Hepatic stellate cell (primary cell): ENCODE measurements at regions not wholly inside any gene's neighbourhood (a gene's known extent, or its start where the extent isn't known, plus 50 kb on each side); places are given as distances from the start of the nearest gene placed in this dataset.
"Not testable (repeated sequence)": the region's sequence is repeated elsewhere in the genome, so short reads cannot be mapped to it uniquely, and the experiment has no call there.

Source experiments
- DNase-seq: peaks from one replicate; pipeline ENCODE4 v3.0.0; 2011; ENCODE audit warnings: low spot score

- DNase-seq, result no peak
Observed at GRCh38 chr2:160583813-160584537, 90.4 kb upstream of the RBMS1 start.

- DNase-seq, result peak; percentile 22
Observed at GRCh38 chr2:160584972-160585494, 91.4 kb upstream of the RBMS1 start.

- DNase-seq, result no peak
Observed at GRCh38 chr2:160590664-160591063, 97.1 kb upstream of the RBMS1 start.

DNA sequence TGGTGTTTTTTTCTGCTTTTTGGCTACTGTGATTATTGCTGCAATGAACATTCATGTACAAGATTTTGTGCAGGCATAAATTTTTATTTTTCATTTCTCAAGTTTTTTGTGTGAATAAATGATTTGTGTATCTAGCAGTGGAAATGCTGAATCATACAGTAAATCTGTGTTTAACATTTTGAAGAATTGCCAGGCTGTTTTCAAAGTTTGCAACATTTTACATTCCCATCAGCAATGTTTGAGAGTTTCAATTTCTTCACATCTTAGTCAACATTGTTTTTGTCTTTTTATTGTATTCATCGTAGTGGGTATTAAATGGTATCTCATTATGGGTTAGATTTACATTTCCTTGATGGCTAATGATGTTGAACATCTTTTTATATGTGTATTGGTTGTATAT, 98.8 kb upstream of the RBMS1 start:
- DNase-seq, result no peak

- no peak for DNase-seq
Observed at GRCh38 chr2:160592993-160593392, 99.4 kb upstream of the RBMS1 start.

- DNase-seq, result no peak
Observed at GRCh38 chr2:160596441-160596840, 102.8 kb upstream of the RBMS1 start.

- not testable (repeated sequence) for DNase-seq
Observed at GRCh38 chr2:160600437-160600836, 106.8 kb upstream of the RBMS1 start.

- no peak for DNase-seq
Observed at GRCh38 chr2:160602073-160602472, 108.5 kb upstream of the RBMS1 start.

DNA sequence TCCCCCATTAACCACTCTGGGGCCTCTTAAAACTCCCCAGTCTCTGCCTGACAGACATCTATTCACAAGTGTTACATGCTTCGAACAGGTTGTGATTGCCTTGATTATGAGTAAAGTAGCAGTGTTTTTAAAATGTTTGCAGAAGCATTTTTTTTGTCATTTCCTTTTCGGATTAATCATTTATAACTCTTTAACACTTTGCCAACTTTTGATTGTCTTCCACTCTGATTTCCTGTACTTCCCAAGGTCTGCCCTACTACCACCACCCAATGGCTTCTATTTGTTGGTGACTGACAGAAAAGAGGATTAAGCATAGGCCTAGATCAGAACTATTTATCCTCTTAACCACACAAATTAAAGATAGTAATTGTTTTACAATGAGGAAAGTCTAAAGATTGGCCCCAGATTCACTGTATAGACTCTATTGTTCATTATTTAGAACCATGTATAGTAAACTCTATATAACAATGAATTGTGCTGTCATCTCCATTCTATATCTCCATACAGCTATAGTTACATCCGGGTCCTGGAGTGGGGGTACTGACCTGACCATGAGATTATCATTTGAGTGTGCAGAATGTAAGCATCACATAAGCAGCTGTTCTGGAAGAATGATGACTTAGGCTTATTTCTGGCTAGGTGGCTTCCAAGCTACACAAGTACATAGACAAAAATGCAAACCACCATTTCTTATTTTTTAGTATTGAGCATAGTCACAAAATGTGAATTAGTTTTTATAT, 110.3 kb upstream of the RBMS1 start:
- DNase-seq, result no peak

DNA sequence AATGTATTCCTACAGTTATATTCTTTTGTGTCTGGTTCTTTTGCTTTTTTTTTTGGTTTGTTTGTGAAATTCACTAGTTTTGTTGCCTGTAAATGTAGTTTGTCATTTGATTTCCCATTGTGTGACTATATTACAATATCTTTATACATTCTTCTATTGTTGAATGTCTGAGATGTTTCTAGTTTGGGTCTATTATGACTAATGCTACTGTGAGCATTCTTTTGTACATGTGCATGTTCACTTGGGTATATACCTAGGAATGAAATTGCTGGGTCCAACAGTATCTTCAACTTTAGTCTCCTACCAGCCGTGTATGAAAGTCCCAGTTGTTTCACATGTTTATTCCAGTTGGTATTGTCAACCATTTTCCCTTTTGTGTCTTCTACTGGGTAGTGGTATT, 112.7 kb upstream of the RBMS1 start:
- no peak for DNase-seq

DNA sequence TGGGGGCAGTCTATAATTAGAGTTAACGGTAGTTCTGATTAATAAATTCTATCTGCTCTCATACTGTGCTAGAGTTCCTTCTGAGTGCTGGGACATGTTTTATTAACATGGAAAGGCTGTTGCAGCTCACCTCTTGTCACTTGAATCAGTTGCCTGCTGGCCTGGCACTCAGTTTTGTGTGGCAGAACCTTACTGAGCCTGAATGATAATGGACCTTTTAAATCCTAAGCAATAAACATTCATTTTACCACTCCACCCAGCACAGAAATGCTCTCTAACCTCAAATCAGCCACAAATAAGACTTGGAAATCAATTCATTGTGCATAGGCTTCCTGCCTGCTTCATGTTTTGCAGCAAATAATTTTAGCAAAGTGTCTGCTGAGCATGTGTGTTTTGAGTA, 115.0 kb upstream of the RBMS1 start:
- DNase-seq, result no peak

- DNase-seq, result no peak
Observed at GRCh38 chr2:160609346-160609745, 115.7 kb upstream of the RBMS1 start.

GRCh38 chr2:160610041-160610440, 116.4 kb upstream of the RBMS1 start:
- no peak for DNase-seq

DNA sequence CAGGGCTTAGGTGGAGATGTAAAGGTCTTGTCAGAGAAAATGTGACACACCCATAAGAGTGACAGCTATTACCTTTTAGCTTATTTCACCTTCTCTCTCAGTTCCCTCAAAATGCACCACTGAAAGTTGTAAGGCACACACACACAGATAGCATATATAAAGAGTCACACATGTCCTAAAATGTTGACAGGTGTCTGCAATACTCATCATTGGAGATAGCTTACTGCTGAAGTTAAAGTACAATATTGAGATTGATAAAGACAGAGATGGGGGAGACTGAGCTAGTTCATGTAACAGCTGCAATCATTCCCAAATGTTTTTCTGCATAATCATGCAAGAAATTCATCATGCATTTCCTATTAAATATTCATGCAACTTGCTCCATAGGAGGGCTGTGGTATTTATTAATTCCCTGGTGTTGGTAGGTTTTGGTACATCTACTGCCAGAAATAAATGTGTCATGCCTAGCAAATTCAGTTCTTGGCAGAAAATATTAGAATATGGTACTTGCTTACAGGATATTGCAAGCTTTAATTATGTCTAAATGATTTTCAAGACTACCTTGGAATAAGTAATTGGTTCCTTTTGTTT, 118.8 kb upstream of the RBMS1 start:
- no peak for DNase-seq

GRCh38 chr2:160613466-160614153, 120.0 kb upstream of the RBMS1 start:
- no peak for DNase-seq

DNA sequence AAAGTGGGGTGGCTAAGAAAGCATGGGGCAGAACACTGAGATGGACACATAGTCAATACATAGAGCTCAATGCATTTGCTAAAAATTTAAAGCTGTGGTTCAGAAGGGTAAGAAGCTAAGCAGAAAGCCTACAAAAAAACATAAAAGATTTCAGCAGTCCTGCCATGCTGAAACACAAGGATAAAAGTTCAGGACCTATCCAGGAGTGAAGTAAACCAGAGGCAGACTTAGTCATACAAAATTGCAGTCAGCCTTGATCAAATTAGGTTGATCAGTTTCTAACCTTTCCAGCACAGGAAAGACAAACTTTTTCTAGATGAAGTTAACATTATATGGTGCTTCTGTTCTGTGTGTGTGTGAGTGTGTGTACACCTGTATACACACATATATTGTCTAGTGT, 120.8 kb upstream of the RBMS1 start:
- no peak for DNase-seq

- DNase-seq, result no peak
Observed at GRCh38 chr2:160615706-160616105, 122.1 kb upstream of the RBMS1 start.

DNA sequence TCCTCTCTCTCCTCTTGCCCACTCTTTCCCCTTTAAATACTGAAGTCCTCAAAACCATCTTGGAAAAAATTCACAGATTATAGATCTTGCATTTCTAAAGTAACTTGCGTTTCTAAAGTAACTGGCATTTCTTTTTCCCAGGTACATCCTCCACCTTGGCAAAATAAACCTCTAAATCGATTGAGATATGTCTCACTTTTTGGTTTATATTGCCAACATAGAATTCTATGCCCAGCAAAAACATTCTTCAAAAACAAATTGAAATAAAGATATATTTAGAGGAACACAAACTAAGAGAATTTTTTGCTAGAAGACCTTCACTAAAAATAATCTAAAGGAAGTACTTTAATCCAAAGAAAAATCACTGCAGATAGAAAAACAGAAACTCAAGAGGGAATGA, 122.5 kb upstream of the RBMS1 start:
- DNase-seq, result no peak

- no peak for DNase-seq
Observed at GRCh38 chr2:160621748-160622147, 128.1 kb upstream of the RBMS1 start.

DNA sequence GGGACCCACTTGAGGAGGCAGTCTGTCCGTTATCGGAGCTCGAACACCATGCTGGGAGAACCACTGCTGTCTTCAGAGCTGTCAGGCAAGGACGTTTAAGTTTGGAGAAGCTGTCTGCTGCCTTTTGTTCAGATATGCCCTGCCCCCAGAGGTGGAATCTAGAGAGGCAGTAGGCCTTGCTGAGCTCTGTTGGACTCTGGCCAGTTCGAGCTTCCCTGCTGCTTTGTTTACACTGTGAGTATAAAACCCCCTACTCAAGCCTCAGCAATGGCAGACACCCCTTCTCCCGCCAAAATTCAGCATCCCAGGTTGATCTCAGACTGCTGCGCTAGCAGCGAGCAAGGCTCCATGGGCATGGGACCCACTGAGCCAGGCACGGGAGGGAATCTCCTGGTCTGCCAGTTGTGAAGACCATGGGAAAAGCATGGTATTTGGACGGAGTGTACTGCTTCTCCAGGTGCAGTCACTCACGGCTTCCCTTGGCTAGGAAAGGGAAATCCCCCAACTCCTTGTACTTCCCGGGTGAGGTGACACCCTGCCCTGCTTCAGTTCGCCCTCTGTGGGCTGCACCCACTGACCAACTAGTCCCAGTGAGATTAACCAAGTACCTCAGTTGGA, 134.5 kb upstream of the RBMS1 start:
- DNase-seq, result not testable (repeated sequence)

DNA sequence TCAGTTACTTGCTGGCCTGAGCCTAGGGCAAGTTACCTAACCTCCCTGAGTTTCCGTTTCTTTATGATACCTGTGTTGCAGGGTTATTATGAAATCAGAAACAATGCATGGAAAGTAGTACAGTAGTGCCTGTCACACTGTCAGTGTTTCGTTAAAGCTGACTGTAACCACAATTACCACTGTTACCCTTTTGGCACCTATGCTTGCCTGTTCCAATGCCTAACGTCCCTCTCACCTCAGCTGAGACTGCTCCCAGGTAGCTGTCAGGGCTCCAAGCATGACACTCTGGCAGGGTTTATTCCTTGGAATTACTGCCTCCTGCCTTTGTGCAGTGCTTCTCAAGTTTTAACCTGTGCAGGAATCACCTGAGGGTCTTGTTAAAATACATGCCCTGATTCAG, 135.2 kb upstream of the RBMS1 start:
- DNase-seq, result no peak
